ENCODE measurements at regions not wholly inside any gene's neighbourhood (a gene's known extent, or its start where the extent isn't known, plus 50 kb on each side); places are given as distances from the start of the nearest gene placed in this dataset.

GRCh38 chr10:29737074-29737593 lies 102.4 kb upstream of the SVIL start:
- no peak for TF ChIP-seq CTCF (tag by site-specific recombination; IDR thresholded peaks at IDR 0.05)
- no peak for TF ChIP-seq ZNF16 (tag by site-specific recombination; IDR thresholded peaks at IDR 0.05; ENCODE audit: low read depth)
- TF ChIP-seq ZBTB21 (tag by site-specific recombination; IDR thresholded peaks at IDR 0.05), result no peak
- no peak for TF ChIP-seq ELK4 (IDR thresholded peaks at IDR 0.05; ENCODE audit: borderline replicate concordance, low read depth, low read length)
- no peak for TF ChIP-seq KLF9 (tag by site-specific recombination; IDR thresholded peaks at IDR 0.05; ENCODE audit: low read depth)
- TF ChIP-seq ZNF830 (tag by site-specific recombination; IDR thresholded peaks at IDR 0.05; ENCODE audit: low read depth), result no peak
- no peak for TF ChIP-seq PRDM4 (tag by site-specific recombination; IDR thresholded peaks at IDR 0.05)
- TF ChIP-seq ZNF549 (tag by site-specific recombination; IDR thresholded peaks at IDR 0.05), result no peak
- no peak for TF ChIP-seq BCL11B (tag by site-specific recombination; IDR thresholded peaks at IDR 0.05; ENCODE audit: low read depth)
- no peak; the same call in 1 of the 2 replicates for TF ChIP-seq ZBTB48 (tag by site-specific recombination; IDR thresholded peaks at IDR 0.05)
